GM13976 (cell line): ENCODE measurements at regions not wholly inside any gene's neighbourhood (a gene's known extent, or its start where the extent isn't known, plus 50 kb on each side); places are given as distances from the start of the nearest gene placed in this dataset.

Experiments used
- DNase-seq: peaks from one replicate; pipeline ENCODE4 v3.0.0; 2012; ENCODE audit warnings: low spot score
- CTCF ChIP-seq: IDR thresholded peaks from 2 replicates; pipeline ENCODE4 v1.5.1; 2012; ENCODE audit warnings: borderline replicate concordance, mild to moderate bottlenecking; ENCODE audit not compliant: insufficient read depth; ENCODE audit errors: extremely low read depth, missing control alignments, control extremely low read depth
- in situ Hi-C: fragments of 300-500 bp; cut with MboI; formaldehyde crosslinking; loops from one replicate; pipeline ENCODE4 v1.12.0; 2022; ENCODE audit warnings: low sequenced_read_pairs, mixed read lengths, inconsistent platforms; ENCODE audit not compliant: unreplicated experiment

- in situ Hi-C loops: no loop called here
- no peak for TF ChIP-seq CTCF
- no peak for DNase-seq
Observed at GRCh38 chr1:108053270-108054013, 88.5 kb upstream of the VAV3 start.

GRCh38 chr1:108051631-108052377 is 86.8 kb upstream of the VAV3 start:
- no peak for DNase-seq
- in situ Hi-C loops: no loop called here
- no peak for TF ChIP-seq CTCF

GRCh38 chr1:108050911-108051629 is 86.1 kb upstream of the VAV3 start:
- in situ Hi-C loops: no loop called here
- no peak for TF ChIP-seq CTCF
- DNase-seq: no peak

GRCh38 chr1:108050158-108050557 is 85.2 kb upstream of the VAV3 start:
- in situ Hi-C loops: no loop called here
- DNase-seq: no peak
- no peak for TF ChIP-seq CTCF

- TF ChIP-seq CTCF: no peak
- in situ Hi-C loops: no loop called here
- DNase-seq: no peak
Observed at GRCh38 chr1:108049178-108049819, 84.3 kb upstream of the VAV3 start.
